Activated naive CD4-positive, alpha-beta T cell treated with anti-CD3 and anti-CD28 coated beads, Interleukin-2, amount 50 U/mL, for 72 hours (primary cell): ENCODE measurements at regions not wholly inside any gene's neighbourhood (a gene's known extent, or its start where the extent isn't known, plus 50 kb on each side); places are given as distances from the start of the nearest gene placed in this dataset.
A peak's percentile ranks its signal among the peaks of the same experiment; 100 is the strongest.
"Not testable (repeated sequence)": the region's sequence is repeated elsewhere in the genome, so short reads cannot be mapped to it uniquely, and the experiment has no call there.

Experiments
- ATAC-seq, 2 donors: fragments of 150-1000 bp; cut with Tn5 transposase; 2 replicates each; pipeline ENCODE4 v1.10.0; 2021; ENCODE audit warnings: mild to moderate bottlenecking in 2 of 2, moderate library complexity in 2 of 2
- DNase-seq, 2 donors: peaks; one replicate each; pipeline ENCODE4 v3.0.0; 2021 to 2022; ENCODE audit warnings: low spot score in 2 of 2
- H3K27ac Mint-ChIP-seq, 2 donors: one replicate each; pipeline ENCODE4 v1.8.0; 2022; ENCODE audit warnings: mild to moderate bottlenecking in 2 of 2, mixed read lengths in 2 of 2
- H3K36me3 Mint-ChIP-seq, 2 donors: one replicate each; pipeline ENCODE4 v1.8.0; 2022; ENCODE audit warnings: mixed read lengths in 2 of 2
- H3K9me3 Mint-ChIP-seq, 2 donors: one replicate each; pipeline ENCODE4 v1.8.0; 2022; ENCODE audit warnings: mixed read lengths in 2 of 2

- DNase-seq (no peak), ATAC-seq (no peak)
- Mint-ChIP-seq H3K27ac (no peak overlapping the region), H3K36me3 (peaks cover 30 to 53% of the 10 kb centered on the region in 2 donors), H3K9me3 (peaks cover 4 to 10% of the 10 kb centered on the region in 2 donors)
Measured at GRCh38 chr17:21537302-21537701, 155.0 kb upstream of the KCNJ18 start.

GRCh38 chr17:21538615-21539014 is 153.7 kb upstream of the KCNJ18 start:
- ATAC-seq (peak; percentile 95 to 97), DNase-seq (no peak)
- Mint-ChIP-seq H3K36me3 (peaks cover 30 to 49% of the 10 kb centered on the region in 2 donors), H3K9me3 (peaks cover 4 to 10% of the 10 kb centered on the region in 2 donors), H3K27ac (peak overlapping the region in 1 of 2 donors; percentile 42)

GRCh38 chr17:21539146-21539545 is 153.2 kb upstream of the KCNJ18 start:
- DNase-seq (no peak), ATAC-seq (peak; percentile 73 to 80)
- H3K9me3 Mint-ChIP-seq: peaks cover 4 to 10% of the 10 kb centered on the region in 2 donors
- peaks cover 30 to 48% of the 10 kb centered on the region in 2 donors for H3K36me3 Mint-ChIP-seq
- peak overlapping the region in 1 of 2 donors; percentile 42 for H3K27ac Mint-ChIP-seq

- Mint-ChIP-seq H3K36me3 (peaks cover 21 to 39% of the 10 kb centered on the region in 2 donors), H3K9me3 (peaks cover 4 to 10% of the 10 kb centered on the region in 2 donors), H3K27ac (no peak overlapping the region)
- ATAC-seq (no peak), DNase-seq (no peak)
Measured at GRCh38 chr17:21540502-21540901, 151.8 kb upstream of the KCNJ18 start.

GRCh38 chr17:21542070-21542469 is 150.3 kb upstream of the KCNJ18 start:
- ATAC-seq: no peak
- DNase-seq: no peak
- peaks cover 4 to 6% of the 10 kb centered on the region in 2 donors for H3K9me3 Mint-ChIP-seq
- peaks cover 15 to 26% of the 10 kb centered on the region in 2 donors for H3K36me3 Mint-ChIP-seq
- H3K27ac Mint-ChIP-seq: no peak overlapping the region

- H3K27ac Mint-ChIP-seq: no peak overlapping the region
- peaks cover 10 to 18% of the 10 kb centered on the region in 2 donors for H3K36me3 Mint-ChIP-seq
- DNase-seq (no peak), ATAC-seq (no peak)
- H3K9me3 Mint-ChIP-seq: no peaks in the 10 kb centered on the region
Measured at GRCh38 chr17:21542991-21543390, 149.3 kb upstream of the KCNJ18 start.

- ATAC-seq (no peak), DNase-seq (no peak)
- peaks cover 0 to 4% of the 10 kb centered on the region in 2 donors for H3K9me3 Mint-ChIP-seq
- H3K27ac Mint-ChIP-seq: no peak overlapping the region
- H3K36me3 Mint-ChIP-seq: peaks cover 18 to 20% of the 10 kb centered on the region in 2 donors
Measured at GRCh38 chr17:21545064-21545463, 147.3 kb upstream of the KCNJ18 start.

- no peak for DNase-seq
- H3K9me3 Mint-ChIP-seq: peaks cover 0 to 4% of the 10 kb centered on the region in 2 donors
- ATAC-seq: no peak
- peaks cover 16 to 21% of the 10 kb centered on the region in 2 donors for H3K36me3 Mint-ChIP-seq
- H3K27ac Mint-ChIP-seq: no peak overlapping the region
Measured at GRCh38 chr17:21548236-21548635, 144.1 kb upstream of the KCNJ18 start.

GRCh38 chr17:21549107-21549687 is 143.1 kb upstream of the KCNJ18 start:
- ATAC-seq: peak; percentile 53 to 71

GRCh38 chr17:21550031-21550430 is 142.3 kb upstream of the KCNJ18 start:
- ATAC-seq: peak; percentile 23 to 24
- peaks cover 16 to 22% of the 10 kb centered on the region in 2 donors for H3K36me3 Mint-ChIP-seq
- H3K27ac Mint-ChIP-seq: peak overlapping the region; percentile 86 to 90
- not testable (repeated sequence) for DNase-seq, H3K9me3 Mint-ChIP-seq

More at GRCh38 chr17:21549107-21549687, 143.1 kb upstream of the KCNJ18 start:
- H3K27ac Mint-ChIP-seq: peak overlapping the region; percentile 90
- H3K9me3 Mint-ChIP-seq: peaks cover 3 to 4% of the 10 kb centered on the region in 2 donors
- peak in 1 of 2 donors; percentile 45 for DNase-seq
- peaks cover 20% of the 10 kb centered on the region in 2 donors for H3K36me3 Mint-ChIP-seq

- ATAC-seq (peak; percentile 79 to 88), DNase-seq (peak; percentile 78 to 80)
- H3K27ac Mint-ChIP-seq: peak overlapping the region; percentile 76 to 90
- peaks cover 16 to 22% of the 10 kb centered on the region in 2 donors for H3K36me3 Mint-ChIP-seq
- peaks cover 4 to 5% of the 10 kb centered on the region in 2 donors for H3K9me3 Mint-ChIP-seq
Measured at GRCh38 chr17:21551081-21551881, 141.0 kb upstream of the KCNJ18 start.

- peaks cover 9 to 12% of the 10 kb centered on the region in 2 donors for H3K36me3 Mint-ChIP-seq
- H3K9me3 Mint-ChIP-seq, DNase-seq, H3K27ac Mint-ChIP-seq, ATAC-seq: not testable (repeated sequence)
Measured at GRCh38 chr17:21558921-21559320, 133.4 kb upstream of the KCNJ18 start.

GRCh38 chr17:21564262-21564661 is 128.1 kb upstream of the KCNJ18 start:
- Mint-ChIP-seq H3K9me3 (peaks cover 0 to 1% of the 10 kb centered on the region in 2 donors), H3K36me3 (peaks cover under 1% of the 10 kb centered on the region in 2 donors), H3K27ac (no peak overlapping the region)
- DNase-seq (no peak), ATAC-seq (no peak)

GRCh38 chr17:21564757-21565156 is 127.6 kb upstream of the KCNJ18 start:
- ATAC-seq, H3K9me3 Mint-ChIP-seq, DNase-seq, H3K36me3 Mint-ChIP-seq, H3K27ac Mint-ChIP-seq: not testable (repeated sequence)

GRCh38 chr17:21570427-21570826 is 121.9 kb upstream of the KCNJ18 start:
- H3K27ac Mint-ChIP-seq, ATAC-seq, H3K9me3 Mint-ChIP-seq, DNase-seq: not testable (repeated sequence)
- peaks cover 12 to 13% of the 10 kb centered on the region in 2 donors for H3K36me3 Mint-ChIP-seq

- not testable (repeated sequence) for H3K27ac Mint-ChIP-seq, H3K9me3 Mint-ChIP-seq, DNase-seq, ATAC-seq
- peaks cover 12 to 13% of the 10 kb centered on the region in 2 donors for H3K36me3 Mint-ChIP-seq
Measured at GRCh38 chr17:21572148-21572547, 120.2 kb upstream of the KCNJ18 start.

- ATAC-seq, H3K27ac Mint-ChIP-seq, DNase-seq, H3K9me3 Mint-ChIP-seq: not testable (repeated sequence)
- peaks cover 12 to 13% of the 10 kb centered on the region in 2 donors for H3K36me3 Mint-ChIP-seq
Measured at GRCh38 chr17:21573271-21573960, 118.9 kb upstream of the KCNJ18 start.
